Caco-2 (cell line): ENCODE measurements at regions not wholly inside any gene's neighbourhood (a gene's known extent, or its start where the extent isn't known, plus 50 kb on each side); places are given as distances from the start of the nearest gene placed in this dataset.

ENCODE experiments used
- BruUV-seq: library from RNA; stranded (reverse); fragments of 400-500 nt; replicated peaks from 2 replicates; lab custom pipeline; 2021; lab: Mats Ljungman, UMichigan
- CTCF ChIA-PET: fragments of 300-600 bp; sonication (Branson Sonifier 250); formaldehyde crosslinking; loops from one replicate; lab custom pipeline; 2022; ENCODE audit warnings: antibody characterized with exemption; lab: Charles Lee
- POLR2A ChIA-PET: fragments of 300-600 bp; sonication (Branson Sonifier 250); formaldehyde crosslinking; loops from one replicate; lab custom pipeline; 2022; ENCODE audit warnings: antibody characterized with exemption; lab: Charles Lee
- DNase-seq, 2 experiments: peaks; one replicate each; pipeline versions ENCODE4 v3.0.0 to v3.0.0-alpha.2; 2020 to 2022
- H3K27me3 ChIP-seq: replicated peaks from 2 replicates; pipeline ENCODE4 v1.6.0; 2011; ENCODE audit warnings: low read length; ENCODE audit not compliant: control insufficient read depth, insufficient read depth
- H3K36me3 ChIP-seq: 2 replicates; pipeline ENCODE4 v1.5.1; 2011; ENCODE audit warnings: low read length; ENCODE audit not compliant: control insufficient read depth, insufficient read depth
- H3K4me1 ChIP-seq: fragments of 250-450 bp; sonication (Bioruptor Pico); 2 replicates; pipeline ENCODE4 v1.5.1; 2020; ENCODE audit warnings: mild to moderate bottlenecking
- H3K4me3 ChIP-seq: 2 replicates; pipeline ENCODE4 v1.5.1; 2011; ENCODE audit warnings: low read depth, mild to moderate bottlenecking, control low read depth, low read length
- H3K9me3 ChIP-seq: fragments of 250-450 bp; sonication (Bioruptor Pico); 2 replicates; pipeline ENCODE4 v1.5.1; 2020; ENCODE audit warnings: mild to moderate bottlenecking, moderate library complexity
- H3K27ac Mint-ChIP-seq: one replicate; pipeline ENCODE4 v1.8.0; 2022; ENCODE audit warnings: mixed read lengths; ENCODE audit not compliant: unreplicated experiment
- H3K27me3 Mint-ChIP-seq: one replicate; pipeline ENCODE4 v1.8.0; 2022; ENCODE audit warnings: mixed read lengths; ENCODE audit not compliant: insufficient read depth, unreplicated experiment
- H3K36me3 Mint-ChIP-seq: one replicate; pipeline ENCODE4 v1.8.0; 2022; ENCODE audit warnings: mild to moderate bottlenecking, mixed read lengths; ENCODE audit not compliant: insufficient read depth, unreplicated experiment
- H3K4me1 Mint-ChIP-seq: one replicate; pipeline ENCODE4 v1.8.0; 2022; ENCODE audit warnings: low read depth, mixed read lengths; ENCODE audit not compliant: unreplicated experiment
- H3K4me3 Mint-ChIP-seq: one replicate; pipeline ENCODE4 v1.8.0; 2022; ENCODE audit warnings: mild to moderate bottlenecking, moderate library complexity, mixed read lengths; ENCODE audit not compliant: unreplicated experiment
- H3K9me3 Mint-ChIP-seq: one replicate; pipeline ENCODE4 v1.8.0; 2022; ENCODE audit warnings: mixed read lengths; ENCODE audit not compliant: unreplicated experiment
- CTCF ChIP-seq, 2 experiments: fragments of 200-600 bp in 1 of 2; IDR thresholded peaks; 1 replicate in 1 of 2; 2 replicates in 1 of 2; pipeline versions ENCODE4 v1.5.1 to v1.8.0; 2011 to 2022; ENCODE audit warnings: antibody characterized with exemption in 1 of 2, control low read depth in 1 of 2, inconsistent platforms in 1 of 2, low read depth in 1 of 2, low read length in 1 of 2, mild to moderate bottlenecking in 1 of 2, moderate library complexity in 1 of 2; ENCODE audit not compliant: insufficient read depth in 1 of 2, severe bottlenecking in 1 of 2, unreplicated experiment in 1 of 2
- intact Hi-C: fragments of 100-400 bp; cut with micrococcal nuclease; formaldehyde crosslinking; loops from one replicate; pipeline ENCODE4 v1.10.0; 2022; ENCODE audit not compliant: unreplicated experiment

- H3K9me3 ChIP-seq: no peaks in the 10 kb centered on the region
- Mint-ChIP-seq H3K4me1 (no peaks in the 10 kb centered on the region), H3K4me3 (no peak overlapping the region), H3K36me3 (no peaks in the 10 kb centered on the region), H3K9me3 (no peaks in the 10 kb centered on the region), H3K27ac (no peak overlapping the region), H3K27me3 (peaks cover 9% of the 10 kb centered on the region)
- H3K36me3 ChIP-seq: no peaks in the 10 kb centered on the region
- POLR2A ChIA-PET: no interaction called here
- DNase-seq: no peak
- TF ChIP-seq CTCF (IDR thresholded peaks at IDR 0.05; ENCODE audit: insufficient read depth in 1 of 2, low read depth in 1 of 2, low read length in 1 of 2, severe bottlenecking in 1 of 2, unreplicated experiment in 1 of 2): no peak
- BruUV-seq: no TSS peak
- no peak overlapping the region for H3K4me3 ChIP-seq
- intact Hi-C loops: no loop called here
- CTCF ChIA-PET: interaction anchor here (0.6 kb wide), 1 partner anchor 305 kb away, joined by 7 read pairs; no protein-coding TSS in a partner anchor
- H3K4me1 ChIP-seq: no peaks in the 10 kb centered on the region
- no peaks in the 10 kb centered on the region for H3K27me3 ChIP-seq
These were observed 145.4 kb upstream of the MYO16 start for GRCh38 chr13:108483981-108484380.

- H3K9me3 ChIP-seq: no peaks in the 10 kb centered on the region
- ChIA-PET POLR2A (no interaction called here), CTCF (no interaction called here)
- Mint-ChIP-seq H3K9me3 (no peaks in the 10 kb centered on the region), H3K27me3 (no peaks in the 10 kb centered on the region), H3K4me1 (no peaks in the 10 kb centered on the region), H3K36me3 (no peaks in the 10 kb centered on the region), H3K27ac (no peak overlapping the region), H3K4me3 (no peak overlapping the region)
- no peaks in the 10 kb centered on the region for H3K4me1 ChIP-seq
- TF ChIP-seq CTCF (IDR thresholded peaks at IDR 0.05; ENCODE audit: insufficient read depth in 1 of 2, low read depth in 1 of 2, low read length in 1 of 2, severe bottlenecking in 1 of 2, unreplicated experiment in 1 of 2): no peak
- H3K4me3 ChIP-seq: no peak overlapping the region
- no TSS peak for BruUV-seq
- no peak for DNase-seq
- no peaks in the 10 kb centered on the region for H3K36me3 ChIP-seq
- H3K27me3 ChIP-seq: no peaks in the 10 kb centered on the region
- intact Hi-C loops: no loop called here
These were observed 143.3 kb upstream of the MYO16 start for GRCh38 chr13:108486096-108486495.

GRCh38 chr13:108494991-108495645, 134.3 kb upstream of the MYO16 start:
- intact Hi-C loops: no loop called here
- no peak overlapping the region for H3K4me3 Mint-ChIP-seq
- Histone ChIP-seq H3K9me3 (no peaks in the 10 kb centered on the region), H3K4me1 (no peaks in the 10 kb centered on the region), H3K36me3 (no peaks in the 10 kb centered on the region), H3K4me3 (no peak overlapping the region), H3K27me3 (no peaks in the 10 kb centered on the region)
- CTCF ChIA-PET: no interaction called here
- no peak overlapping the region for H3K27ac Mint-ChIP-seq
- H3K4me1 Mint-ChIP-seq: no peaks in the 10 kb centered on the region
- H3K9me3 Mint-ChIP-seq: peaks cover 9% of the 10 kb centered on the region
- H3K36me3 Mint-ChIP-seq: no peaks in the 10 kb centered on the region
- peaks cover 3% of the 10 kb centered on the region for H3K27me3 Mint-ChIP-seq
- POLR2A ChIA-PET: no interaction called here
- DNase-seq: no peak
- no peak for TF ChIP-seq CTCF (IDR thresholded peaks at IDR 0.05; ENCODE audit: insufficient read depth in 1 of 2, low read depth in 1 of 2, low read length in 1 of 2, severe bottlenecking in 1 of 2, unreplicated experiment in 1 of 2)
- no TSS peak for BruUV-seq
